ENCODE measurements at regions not wholly inside any gene's neighbourhood (a gene's known extent, or its start where the extent isn't known, plus 50 kb on each side); places are given as distances from the start of the nearest gene placed in this dataset.

- TF ChIP-seq CTCF (IDR thresholded peaks at IDR 0.05) (no peak), EZH2 (IDR thresholded peaks at IDR 0.05; ENCODE audit: borderline replicate concordance, insufficient read depth, low read depth, low read length, poor library complexity, severe bottlenecking) (no peak)
Measured at GRCh38 chr10:4532976-4533375, 293.0 kb upstream of the AKR1E2 start.

Measured in B cell (primary cell).